HCT116 (cell line): ENCODE measurements at regions not wholly inside any gene's neighbourhood (a gene's known extent, or its start where the extent isn't known, plus 50 kb on each side); places are given as distances from the start of the nearest gene placed in this dataset.

ENCODE experiments used
- ATAC-seq: fragments of 200-7000 bp; cut with Tn5 transposase; 2 replicates; pipeline ENCODE4 v1.9.1; 2020; ENCODE audit warnings: mild to moderate bottlenecking, moderate library complexity
- BruUV-seq: library from RNA; stranded (reverse); fragments of 400-500 nt; replicated peaks from 2 replicates; lab custom pipeline; 2021; lab: Mats Ljungman, UMichigan
- CTCF ChIA-PET: fragments of 300-600 bp; sonication (Branson Sonifier 250); formaldehyde crosslinking; loops from one replicate; lab custom pipeline; 2021; ENCODE audit warnings: antibody characterized with exemption; lab: Charles Lee
- POLR2A ChIA-PET: fragments of 300-600, 350-600 bp; sonication (Branson Sonifier 250); formaldehyde crosslinking; loops from one replicate; lab custom pipeline; 2021; ENCODE audit warnings: antibody characterized with exemption; lab: Charles Lee
- RAD21 ChIA-PET, 2 experiments: fragments of 300-600 bp; sonication (Branson Sonifier 250); formaldehyde crosslinking; loops; one replicate each; lab custom pipeline; 2023; ENCODE audit warnings: low total read pairs in 2 of 2; ENCODE audit not compliant: uncharacterized antibody in 2 of 2, unreplicated experiment in 2 of 2, low non-redundant PET in 1 of 2; lab: Charles Lee
- DNase-seq: peaks from one replicate; pipeline ENCODE4 v3.0.0-alpha.2; 2010; ENCODE audit warnings: low read depth, low spot score
- H2AFZ ChIP-seq: fragments of 200-600 bp; shearing (Covaris generic), sonication (generic); 2 replicates; pipeline ENCODE4 v1.6.1; 2017; ENCODE audit warnings: low read depth, mixed run types, mixed read lengths, antibody characterized with exemption, low read length; ENCODE audit not compliant: poor library complexity, severe bottlenecking
- H3K27ac ChIP-seq: 2 replicates; pipeline ENCODE4 v1.5.1; 2012; ENCODE audit warnings: low read depth, low read length
- H3K27me3 ChIP-seq: fragments of 200-600 bp; sonication (generic); 2 replicates; pipeline ENCODE4 v1.6.1; 2016; ENCODE audit warnings: mixed run types, low read length, mixed read lengths; ENCODE audit not compliant: insufficient read depth
- H3K36me3 ChIP-seq, 2 experiments: fragments of 200-500 bp in 1 of 2; fragments of 200-600 bp in 1 of 2; sonication (Bioruptor generic) in 1 of 2; sonication (generic) in 1 of 2; 2 replicates each; pipeline versions ENCODE4 v1.5.1 to v1.6.1; 2014 to 2016; ENCODE audit warnings: low read length in 2 of 2, inconsistent platforms in 1 of 2, mixed read lengths in 1 of 2, mixed run types in 1 of 2; ENCODE audit not compliant: insufficient read depth in 2 of 2, control insufficient read depth in 1 of 2
- H3K4me1 ChIP-seq, 2 experiments: fragments of 200-600 bp in 1 of 2; sonication (generic) in 1 of 2; 2 replicates each; pipeline versions ENCODE4 v1.5.1 to v1.6.1; 2012 to 2017; ENCODE audit warnings: low read length in 2 of 2, inconsistent platforms in 1 of 2, mild to moderate bottlenecking in 1 of 2, mixed read lengths in 1 of 2, mixed run types in 1 of 2, moderate library complexity in 1 of 2; ENCODE audit not compliant: insufficient read depth in 2 of 2, control insufficient read depth in 1 of 2
- H3K4me2 ChIP-seq: fragments of 200-600 bp; sonication (generic); 2 replicates; pipeline ENCODE4 v1.6.1; 2017; ENCODE audit warnings: mixed run types, low read length, mixed read lengths
- H3K4me3 ChIP-seq, 2 experiments: fragments of 200-600 bp in 1 of 2; sonication (generic) in 1 of 2; replicated peaks in 1 of 2; 2 replicates each; pipeline ENCODE4 v1.5.1; 2011 to 2016; ENCODE audit warnings: low read length in 2 of 2, control low read depth in 1 of 2, low read depth in 1 of 2, mild to moderate bottlenecking in 1 of 2, mixed read lengths in 1 of 2, mixed run types in 1 of 2
- H3K79me2 ChIP-seq: fragments of 200-600 bp; sonication (generic); 2 replicates; pipeline ENCODE4 v1.6.1; 2017; ENCODE audit warnings: mild to moderate bottlenecking, mixed run types, low read length, moderate library complexity, mixed read lengths; ENCODE audit not compliant: insufficient read depth
- H3K9ac ChIP-seq: fragments of 200-600 bp; sonication (generic); 2 replicates; pipeline ENCODE4 v1.6.1; 2016; ENCODE audit warnings: low read length, mixed read lengths
- H3K9me2 ChIP-seq: fragments of 200-600 bp; sonication (generic), shearing (Covaris generic); 2 replicates; pipeline ENCODE4 v1.6.1; 2017; ENCODE audit warnings: mixed run types, mild to moderate bottlenecking, moderate library complexity; ENCODE audit not compliant: insufficient read depth
- H3K9me3 ChIP-seq, 2 experiments: fragments of 200-500 bp in 1 of 2; fragments of 200-600 bp in 1 of 2; sonication (Bioruptor generic) in 1 of 2; sonication (generic) in 1 of 2; 2 replicates each; pipeline ENCODE4 v1.6.1; 2014 to 2017; ENCODE audit warnings: low read length in 2 of 2, mixed read lengths in 2 of 2, inconsistent platforms in 1 of 2, low read depth in 1 of 2, mild to moderate bottlenecking in 1 of 2, mixed run types in 1 of 2, moderate library complexity in 1 of 2; ENCODE audit not compliant: control insufficient read depth in 1 of 2, insufficient read depth in 1 of 2
- H4K20me1 ChIP-seq: fragments of 200-600 bp; sonication (generic), shearing (Covaris generic); 2 replicates; pipeline ENCODE4 v1.6.1; 2017; ENCODE audit warnings: mixed run types, mild to moderate bottlenecking, moderate library complexity; ENCODE audit not compliant: insufficient read depth
- CBX3 ChIP-seq: IDR thresholded peaks from 2 replicates; pipeline ENCODE4 v1.6.1; 2012; ENCODE audit warnings: low read depth
- CEBPB ChIP-seq: IDR thresholded peaks from 2 replicates; pipeline ENCODE4 v1.6.1; 2012; ENCODE audit warnings: low read depth
- EGR1 ChIP-seq: IDR thresholded peaks from 2 replicates; pipeline ENCODE4 v1.6.1; 2012; ENCODE audit warnings: low read depth
- ELF1 ChIP-seq: IDR thresholded peaks from 2 replicates; pipeline ENCODE4 v1.6.1; 2012; ENCODE audit warnings: low read depth, borderline replicate concordance
- EZH2 ChIP-seq: fragments of 200-600 bp; sonication (generic); IDR thresholded peaks from 2 replicates; pipeline ENCODE4 v1.6.1; 2017; ENCODE audit warnings: antibody characterized with exemption, mixed run types
- EZH2phosphoT487 ChIP-seq: fragments of 200-600 bp; IDR thresholded peaks from 2 replicates; pipeline ENCODE4 v1.6.1; 2018; ENCODE audit warnings: antibody characterized with exemption, borderline replicate concordance
- FOSL1 ChIP-seq: IDR thresholded peaks from 2 replicates; pipeline ENCODE4 v1.6.1; 2012; ENCODE audit warnings: low read depth
- POLR2A ChIP-seq: IDR thresholded peaks from 2 replicates; pipeline ENCODE4 v1.7.0; 2011; ENCODE audit warnings: borderline replicate concordance; ENCODE audit not compliant: insufficient read depth, insufficient read length; ENCODE audit errors: extremely low read depth
- POLR2AphosphoS5 ChIP-seq: IDR thresholded peaks from 2 replicates; pipeline ENCODE4 v1.6.1; 2011; ENCODE audit warnings: mild to moderate bottlenecking, low read depth, low read length, moderate library complexity
- RAD21 ChIP-seq: IDR thresholded peaks from 2 replicates; pipeline ENCODE4 v1.6.1; 2012; ENCODE audit warnings: low read depth, mild to moderate bottlenecking
- SP1 ChIP-seq: IDR thresholded peaks from 2 replicates; pipeline ENCODE4 v1.6.1; 2012; ENCODE audit warnings: low read depth
- TCF7L2 ChIP-seq: IDR thresholded peaks from 2 replicates; pipeline ENCODE4 v1.7.0; 2011; ENCODE audit warnings: borderline replicate concordance, inconsistent platforms; ENCODE audit not compliant: insufficient read depth, insufficient read length; ENCODE audit errors: extremely low read depth
- YY1 ChIP-seq: IDR thresholded peaks from 2 replicates; pipeline ENCODE4 v1.6.1; 2011; ENCODE audit warnings: low read length, low read depth, moderate library complexity, mild to moderate bottlenecking; ENCODE audit not compliant: insufficient replicate concordance; ENCODE audit errors: extremely low read depth
- ZFX ChIP-seq: fragments of 450-650 bp; IDR thresholded peaks from 2 replicates; pipeline ENCODE4 v1.6.1; 2017
- ZNF274 ChIP-seq: fragments of 200-500 bp; sonication (Bioruptor generic); IDR thresholded peaks from 2 replicates; pipeline ENCODE4 v1.6.1; 2014; ENCODE audit warnings: mild to moderate bottlenecking, low read depth, low read length, inconsistent platforms
- intact Hi-C: fragments of 100-400 bp; cut with micrococcal nuclease; formaldehyde crosslinking; loops from 2 replicates; pipeline ENCODE4 v1.10.0; 2022
- TF ChIP-seq, protein P1 (sequence below), 3 experiments: fragments of 200-600 bp in 1 of 3; sonication (generic) in 1 of 3; IDR thresholded peaks in 2 of 3; conservative IDR thresholded peaks in 1 of 3; 2 replicates each; pipeline ENCODE4 v1.5.1; 2012 to 2017; ENCODE audit warnings: low read depth in 2 of 3, low read length in 2 of 3, antibody characterized with exemption in 1 of 3, borderline replicate concordance in 1 of 3, control low read depth in 1 of 3, mild to moderate bottlenecking in 1 of 3, mixed read lengths in 1 of 3, mixed run types in 1 of 3, moderate library complexity in 1 of 3; ENCODE audit not compliant: insufficient read depth in 1 of 3
- TF ChIP-seq, protein P2 (sequence below): IDR thresholded peaks from 2 replicates; pipeline ENCODE4 v1.6.1; 2012
- TF ChIP-seq, protein P3 (sequence below): IDR thresholded peaks from 2 replicates; pipeline ENCODE4 v1.6.1; 2012
- TF ChIP-seq, protein P4 (sequence below): IDR thresholded peaks from 2 replicates; pipeline ENCODE4 v1.6.1; 2012; ENCODE audit warnings: low read depth
- TF ChIP-seq, protein P5 (sequence below): IDR thresholded peaks from 2 replicates; pipeline ENCODE4 v1.6.1; 2011; ENCODE audit warnings: mild to moderate bottlenecking, low read length, moderate library complexity; ENCODE audit not compliant: insufficient replicate concordance; ENCODE audit errors: extremely low read depth

DNA sequence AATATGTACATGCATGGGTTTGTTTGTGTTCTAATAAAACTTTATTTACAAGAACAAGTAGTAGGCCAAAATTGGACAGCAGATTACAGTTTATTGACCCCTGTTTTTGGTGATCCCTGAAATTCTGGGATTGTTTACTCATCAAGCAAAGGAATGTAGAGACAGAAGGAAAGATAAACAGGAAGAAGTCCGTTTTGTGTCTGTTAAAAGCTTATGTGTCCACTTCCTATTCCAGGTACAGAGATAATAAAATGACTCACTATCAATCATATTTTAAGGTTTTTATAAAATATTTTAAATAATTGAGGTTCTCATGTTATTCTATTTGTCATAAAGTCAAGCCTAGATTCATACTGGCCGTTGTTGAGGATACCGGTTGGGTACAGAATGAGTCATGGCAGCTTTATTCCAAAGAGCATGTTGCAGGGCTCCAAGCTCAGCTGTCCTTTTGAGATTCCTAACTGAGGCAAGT, 214.9 kb upstream of the DAB2 start:
- Histone ChIP-seq H3K9me3 (no peaks in the 10 kb centered on the region), H3K4me1 (peaks cover 0 to 16% of the 10 kb centered on the region in 2 experiments; a peak in 2 of 4 replicates), H2AFZ (peak overlapping the region; percentile 98), H3K9ac (no peak overlapping the region), H3K79me2 (no peaks in the 10 kb centered on the region), H3K36me3 (no peaks in the 10 kb centered on the region), H3K4me2 (peak overlapping the region; percentile 32; the same call in 1 of the 2 replicates), H3K27ac (no peak overlapping the region), H3K9me2 (no peaks in the 10 kb centered on the region), H4K20me1 (no peaks in the 10 kb centered on the region), H3K4me3 (no peak overlapping the region), H3K27me3 (no peaks in the 10 kb centered on the region)
- ChIA-PET POLR2A (no interaction called here), RAD21 (interaction anchor here in 1 of 2 experiments (0.6 to 0.7 kb wide), 2 partner anchors 27 to 50 kb away, joined by 4 to 5 read pairs; no protein-coding TSS in a partner anchor), CTCF (interaction anchor here (0.6 kb wide), 1 partner anchor 1159 kb away, joined by 3 read pairs; no protein-coding TSS in a partner anchor)
- no peak for ATAC-seq
- intact Hi-C loops: no loop called here
- DNase-seq: no peak
- BruUV-seq: no TSS peak
- TF ChIP-seq EZH2phosphoT487: no peak
- TF ChIP-seq, protein P1, sequence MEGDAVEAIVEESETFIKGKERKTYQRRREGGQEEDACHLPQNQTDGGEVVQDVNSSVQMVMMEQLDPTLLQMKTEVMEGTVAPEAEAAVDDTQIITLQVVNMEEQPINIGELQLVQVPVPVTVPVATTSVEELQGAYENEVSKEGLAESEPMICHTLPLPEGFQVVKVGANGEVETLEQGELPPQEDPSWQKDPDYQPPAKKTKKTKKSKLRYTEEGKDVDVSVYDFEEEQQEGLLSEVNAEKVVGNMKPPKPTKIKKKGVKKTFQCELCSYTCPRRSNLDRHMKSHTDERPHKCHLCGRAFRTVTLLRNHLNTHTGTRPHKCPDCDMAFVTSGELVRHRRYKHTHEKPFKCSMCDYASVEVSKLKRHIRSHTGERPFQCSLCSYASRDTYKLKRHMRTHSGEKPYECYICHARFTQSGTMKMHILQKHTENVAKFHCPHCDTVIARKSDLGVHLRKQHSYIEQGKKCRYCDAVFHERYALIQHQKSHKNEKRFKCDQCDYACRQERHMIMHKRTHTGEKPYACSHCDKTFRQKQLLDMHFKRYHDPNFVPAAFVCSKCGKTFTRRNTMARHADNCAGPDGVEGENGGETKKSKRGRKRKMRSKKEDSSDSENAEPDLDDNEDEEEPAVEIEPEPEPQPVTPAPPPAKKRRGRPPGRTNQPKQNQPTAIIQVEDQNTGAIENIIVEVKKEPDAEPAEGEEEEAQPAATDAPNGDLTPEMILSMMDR (IDR thresholded peaks at IDR 0.05 in 2 of 3, conservative IDR thresholded peaks at IDR 0.05 in 1 of 3; ENCODE audit: borderline replicate concordance in 1 of 3, insufficient read depth in 1 of 3, low read depth in 2 of 3, low read length in 2 of 3): no peak
- TF ChIP-seq ELF1: no peak
- TF ChIP-seq, protein P2, sequence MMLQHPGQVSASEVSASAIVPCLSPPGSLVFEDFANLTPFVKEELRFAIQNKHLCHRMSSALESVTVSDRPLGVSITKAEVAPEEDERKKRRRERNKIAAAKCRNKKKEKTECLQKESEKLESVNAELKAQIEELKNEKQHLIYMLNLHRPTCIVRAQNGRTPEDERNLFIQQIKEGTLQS: no peak
- no peak for TF ChIP-seq SP1
- TF ChIP-seq TCF7L2: no peak
- TF ChIP-seq, protein P3, sequence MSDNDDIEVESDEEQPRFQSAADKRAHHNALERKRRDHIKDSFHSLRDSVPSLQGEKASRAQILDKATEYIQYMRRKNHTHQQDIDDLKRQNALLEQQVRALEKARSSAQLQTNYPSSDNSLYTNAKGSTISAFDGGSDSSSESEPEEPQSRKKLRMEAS: no peak
- TF ChIP-seq, protein P4, sequence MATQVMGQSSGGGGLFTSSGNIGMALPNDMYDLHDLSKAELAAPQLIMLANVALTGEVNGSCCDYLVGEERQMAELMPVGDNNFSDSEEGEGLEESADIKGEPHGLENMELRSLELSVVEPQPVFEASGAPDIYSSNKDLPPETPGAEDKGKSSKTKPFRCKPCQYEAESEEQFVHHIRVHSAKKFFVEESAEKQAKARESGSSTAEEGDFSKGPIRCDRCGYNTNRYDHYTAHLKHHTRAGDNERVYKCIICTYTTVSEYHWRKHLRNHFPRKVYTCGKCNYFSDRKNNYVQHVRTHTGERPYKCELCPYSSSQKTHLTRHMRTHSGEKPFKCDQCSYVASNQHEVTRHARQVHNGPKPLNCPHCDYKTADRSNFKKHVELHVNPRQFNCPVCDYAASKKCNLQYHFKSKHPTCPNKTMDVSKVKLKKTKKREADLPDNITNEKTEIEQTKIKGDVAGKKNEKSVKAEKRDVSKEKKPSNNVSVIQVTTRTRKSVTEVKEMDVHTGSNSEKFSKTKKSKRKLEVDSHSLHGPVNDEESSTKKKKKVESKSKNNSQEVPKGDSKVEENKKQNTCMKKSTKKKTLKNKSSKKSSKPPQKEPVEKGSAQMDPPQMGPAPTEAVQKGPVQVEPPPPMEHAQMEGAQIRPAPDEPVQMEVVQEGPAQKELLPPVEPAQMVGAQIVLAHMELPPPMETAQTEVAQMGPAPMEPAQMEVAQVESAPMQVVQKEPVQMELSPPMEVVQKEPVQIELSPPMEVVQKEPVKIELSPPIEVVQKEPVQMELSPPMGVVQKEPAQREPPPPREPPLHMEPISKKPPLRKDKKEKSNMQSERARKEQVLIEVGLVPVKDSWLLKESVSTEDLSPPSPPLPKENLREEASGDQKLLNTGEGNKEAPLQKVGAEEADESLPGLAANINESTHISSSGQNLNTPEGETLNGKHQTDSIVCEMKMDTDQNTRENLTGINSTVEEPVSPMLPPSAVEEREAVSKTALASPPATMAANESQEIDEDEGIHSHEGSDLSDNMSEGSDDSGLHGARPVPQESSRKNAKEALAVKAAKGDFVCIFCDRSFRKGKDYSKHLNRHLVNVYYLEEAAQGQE: no peak
- TF ChIP-seq EGR1: no peak
- TF ChIP-seq ZNF274: no peak
- TF ChIP-seq CBX3: no peak
- TF ChIP-seq CEBPB: no peak
- no peak for TF ChIP-seq FOSL1
- TF ChIP-seq POLR2A: no peak
- TF ChIP-seq RAD21: no peak
- no peak for TF ChIP-seq EZH2
- TF ChIP-seq, protein P5, sequence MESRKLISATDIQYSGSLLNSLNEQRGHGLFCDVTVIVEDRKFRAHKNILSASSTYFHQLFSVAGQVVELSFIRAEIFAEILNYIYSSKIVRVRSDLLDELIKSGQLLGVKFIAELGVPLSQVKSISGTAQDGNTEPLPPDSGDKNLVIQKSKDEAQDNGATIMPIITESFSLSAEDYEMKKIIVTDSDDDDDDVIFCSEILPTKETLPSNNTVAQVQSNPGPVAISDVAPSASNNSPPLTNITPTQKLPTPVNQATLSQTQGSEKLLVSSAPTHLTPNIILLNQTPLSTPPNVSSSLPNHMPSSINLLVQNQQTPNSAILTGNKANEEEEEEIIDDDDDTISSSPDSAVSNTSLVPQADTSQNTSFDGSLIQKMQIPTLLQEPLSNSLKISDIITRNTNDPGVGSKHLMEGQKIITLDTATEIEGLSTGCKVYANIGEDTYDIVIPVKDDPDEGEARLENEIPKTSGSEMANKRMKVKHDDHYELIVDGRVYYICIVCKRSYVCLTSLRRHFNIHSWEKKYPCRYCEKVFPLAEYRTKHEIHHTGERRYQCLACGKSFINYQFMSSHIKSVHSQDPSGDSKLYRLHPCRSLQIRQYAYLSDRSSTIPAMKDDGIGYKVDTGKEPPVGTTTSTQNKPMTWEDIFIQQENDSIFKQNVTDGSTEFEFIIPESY: no peak
- TF ChIP-seq YY1: no peak
- TF ChIP-seq ZFX: no peak
- no peak for TF ChIP-seq POLR2AphosphoS5
